Karpas-422 (cell line): ENCODE measurements at regions not wholly inside any gene's neighbourhood (a gene's known extent, or its start where the extent isn't known, plus 50 kb on each side); places are given as distances from the start of the nearest gene placed in this dataset.
A peak's percentile ranks its signal among the peaks of the same experiment; 100 is the strongest.
"Not testable (repeated sequence)": the region's sequence is repeated elsewhere in the genome, so short reads cannot be mapped to it uniquely, and the experiment has no call there.

Experiments used
- DNase-seq: peaks from one replicate; pipeline ENCODE4 v3.0.0-alpha.2; 2015
- H2AFZ ChIP-seq: fragments of 200-600 bp; sonication (generic); 2 replicates; pipeline ENCODE4 v1.6.1; 2014; ENCODE audit warnings: antibody characterized with exemption, low read length, mixed read lengths
- H3K27ac ChIP-seq: fragments of 200-600 bp; sonication (generic); 2 replicates; pipeline ENCODE4 v1.5.1; 2014; ENCODE audit warnings: mild to moderate bottlenecking, low read length, moderate library complexity
- H3K27me3 ChIP-seq: fragments of 200-600 bp; sonication (generic); 2 replicates; pipeline ENCODE4 v1.6.1; 2014; ENCODE audit warnings: low read length, mixed read lengths
- H3K36me3 ChIP-seq: fragments of 200-600 bp; sonication (generic); 2 replicates; pipeline ENCODE4 v1.6.1; 2014; ENCODE audit warnings: low read length, mixed read lengths; ENCODE audit not compliant: insufficient read depth
- H3K4me1 ChIP-seq: fragments of 200-600 bp; sonication (generic); 2 replicates; pipeline ENCODE4 v1.6.1; 2014; ENCODE audit warnings: mild to moderate bottlenecking, low read length, mixed read lengths
- H3K4me2 ChIP-seq: fragments of 200-600 bp; sonication (generic); 2 replicates; pipeline ENCODE4 v1.6.1; 2014; ENCODE audit warnings: low read length, low read depth, mild to moderate bottlenecking; ENCODE audit not compliant: poor library complexity, severe bottlenecking
- H3K4me3 ChIP-seq: fragments of 200-600 bp; sonication (generic); 2 replicates; pipeline ENCODE4 v1.5.1; 2014; ENCODE audit warnings: mild to moderate bottlenecking, antibody characterized with exemption, low read length, mixed read lengths
- H3K79me2 ChIP-seq: fragments of 200-600 bp; sonication (generic); 2 replicates; pipeline ENCODE4 v1.6.1; 2014; ENCODE audit warnings: mild to moderate bottlenecking, low read length, mixed read lengths
- H3K9ac ChIP-seq: fragments of 200-600 bp; sonication (generic); 2 replicates; pipeline ENCODE4 v1.6.0; 2014; ENCODE audit warnings: low read length
- H3K9me2 ChIP-seq: fragments of 200-600 bp; sonication (generic), shearing (Covaris generic); replicated peaks from 2 replicates; pipeline ENCODE4 v1.6.0; 2014; ENCODE audit warnings: mild to moderate bottlenecking, low read length, moderate library complexity; ENCODE audit not compliant: insufficient read depth
- H3K9me3 ChIP-seq: fragments of 300-700, 200-600 bp; sonication (generic); 2 replicates; pipeline ENCODE4 v1.6.1; 2014; ENCODE audit warnings: low read length, mixed read lengths
- H4K20me1 ChIP-seq: fragments of 200-600 bp; sonication (generic); 2 replicates; pipeline ENCODE4 v1.6.1; 2014; ENCODE audit warnings: mild to moderate bottlenecking, antibody characterized with exemption, low read length, low read depth; ENCODE audit not compliant: insufficient read depth

- no peak overlapping the region for H3K4me3 ChIP-seq
- H3K27ac ChIP-seq, result no peak overlapping the region
- no peak for DNase-seq
- no peaks in the 10 kb centered on the region for H3K9me3 ChIP-seq
- H3K4me2 ChIP-seq, result no peak overlapping the region
- H3K9ac ChIP-seq, result no peak overlapping the region
- peaks cover 7% of the 10 kb centered on the region for H3K4me1 ChIP-seq
- H3K79me2 ChIP-seq, result no peaks in the 10 kb centered on the region
- H3K36me3 ChIP-seq, result no peaks in the 10 kb centered on the region
- no peak overlapping the region for H2AFZ ChIP-seq
- H3K27me3 ChIP-seq, result no peaks in the 10 kb centered on the region
- no peaks in the 10 kb centered on the region for H4K20me1 ChIP-seq
- H3K9me2 ChIP-seq, result no peaks in the 10 kb centered on the region
Observed at GRCh38 chr1:219088778-219089557, 84.7 kb upstream of the LYPLAL1 start.

DNA sequence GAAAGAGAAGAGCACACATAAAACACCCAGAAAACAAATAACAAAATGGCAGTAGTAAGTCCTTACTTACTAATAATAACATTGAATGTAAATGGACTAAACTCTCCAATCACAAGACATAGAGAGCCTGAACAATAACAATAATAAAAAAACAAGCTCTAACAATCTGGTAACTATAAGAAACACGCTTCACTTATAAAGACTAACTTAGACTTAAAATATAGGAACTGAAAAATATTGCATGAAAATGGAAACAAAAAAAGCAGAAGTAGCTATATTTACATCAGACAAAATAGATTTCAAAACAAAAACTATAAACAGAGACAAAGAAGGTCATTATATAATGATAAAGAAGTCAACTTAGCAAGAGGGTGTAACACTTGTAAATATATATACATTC is 83.1 kb upstream of the LYPLAL1 start:
- H2AFZ ChIP-seq, result no peak overlapping the region

DNA sequence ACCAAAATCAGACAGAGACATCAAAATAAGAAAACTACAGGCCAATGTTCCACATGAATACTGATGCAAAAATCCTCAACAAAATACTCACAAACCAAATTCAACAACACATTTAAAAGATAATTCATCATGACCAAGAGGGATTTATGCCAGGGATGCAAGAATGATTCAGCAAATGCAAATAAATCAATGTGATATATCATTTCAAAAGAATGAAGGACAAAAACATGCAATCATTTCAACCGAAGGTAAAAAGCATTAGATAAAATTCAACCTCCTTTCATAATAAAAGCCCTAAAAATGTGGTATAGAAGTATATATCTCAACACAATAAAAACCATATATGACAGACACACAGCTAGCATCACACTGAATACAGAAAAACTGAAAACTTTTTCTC is 81.5 kb upstream of the LYPLAL1 start:
- no peak overlapping the region for H2AFZ ChIP-seq
- no peaks in the 10 kb centered on the region for H4K20me1 ChIP-seq
- no peak overlapping the region for H3K4me3 ChIP-seq
- no peaks in the 10 kb centered on the region for H3K79me2 ChIP-seq
- H3K4me1 ChIP-seq, result peaks cover 7% of the 10 kb centered on the region
- H3K36me3 ChIP-seq, result no peaks in the 10 kb centered on the region
- no peaks in the 10 kb centered on the region for H3K27me3 ChIP-seq
- no peaks in the 10 kb centered on the region for H3K9me3 ChIP-seq
- H3K9me2 ChIP-seq, result no peaks in the 10 kb centered on the region; the same call in 1 of the 2 replicates
- DNase-seq, result no peak
- no peak overlapping the region for H3K9ac ChIP-seq
- H3K4me2 ChIP-seq, result no peak overlapping the region
- no peak overlapping the region for H3K27ac ChIP-seq

More for the DNA sequence above, 83.1 kb upstream of the LYPLAL1 start:
- H3K27ac ChIP-seq, result no peak overlapping the region
- peak; percentile 45 for DNase-seq
- no peaks in the 10 kb centered on the region for H4K20me1 ChIP-seq
- no peaks in the 10 kb centered on the region for H3K36me3 ChIP-seq
- H3K9ac ChIP-seq, result no peak overlapping the region
- H3K4me1 ChIP-seq, result peaks cover 7% of the 10 kb centered on the region
- no peaks in the 10 kb centered on the region for H3K27me3 ChIP-seq
- no peaks in the 10 kb centered on the region; the same call in 1 of the 2 replicates for H3K9me2 ChIP-seq
- H3K79me2 ChIP-seq, result no peaks in the 10 kb centered on the region
- H3K9me3 ChIP-seq, result no peaks in the 10 kb centered on the region
- no peak overlapping the region for H3K4me2 ChIP-seq
- no peak overlapping the region for H3K4me3 ChIP-seq

GRCh38 chr1:219099307-219099706 is 74.4 kb upstream of the LYPLAL1 start:
- no peak overlapping the region for H3K4me3 ChIP-seq
- H4K20me1 ChIP-seq, result no peaks in the 10 kb centered on the region
- no peak overlapping the region for H3K9ac ChIP-seq
- H3K4me1 ChIP-seq, result no peaks in the 10 kb centered on the region
- no peak overlapping the region for H2AFZ ChIP-seq
- H3K27ac ChIP-seq, result no peak overlapping the region
- H3K27me3 ChIP-seq, result no peaks in the 10 kb centered on the region
- H3K4me2 ChIP-seq, result no peak overlapping the region
- no peaks in the 10 kb centered on the region; the same call in 1 of the 2 replicates for H3K9me2 ChIP-seq
- no peak for DNase-seq
- H3K79me2 ChIP-seq, result no peaks in the 10 kb centered on the region
- H3K9me3 ChIP-seq, result no peaks in the 10 kb centered on the region
- no peaks in the 10 kb centered on the region for H3K36me3 ChIP-seq

DNA sequence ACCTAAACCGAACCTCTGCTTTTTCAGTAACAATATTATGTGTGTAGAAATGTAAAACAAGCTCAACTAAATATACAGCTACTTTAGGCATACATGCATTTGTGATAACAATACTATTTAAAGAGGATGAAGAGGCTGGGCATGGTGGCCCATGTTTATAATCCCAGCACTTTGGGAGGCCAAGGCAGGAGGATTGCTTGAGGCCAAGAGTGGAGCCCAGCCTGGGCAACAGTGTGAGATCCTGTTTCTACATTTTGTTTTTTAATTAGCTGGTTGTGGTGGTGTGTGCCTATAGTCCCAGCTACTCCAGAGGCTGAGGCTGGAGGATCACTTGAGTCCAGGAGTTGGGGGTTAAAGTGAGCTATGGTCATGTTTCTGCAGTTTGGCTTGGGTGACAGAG is 73.6 kb upstream of the LYPLAL1 start:
- Histone ChIP-seq H3K9ac (no peak overlapping the region), H3K36me3 (no peaks in the 10 kb centered on the region), H3K9me2 (no peaks in the 10 kb centered on the region), H3K4me1 (no peaks in the 10 kb centered on the region), H3K9me3 (no peaks in the 10 kb centered on the region), H2AFZ (no peak overlapping the region), H3K4me3 (no peak overlapping the region), H3K79me2 (no peaks in the 10 kb centered on the region), H4K20me1 (no peaks in the 10 kb centered on the region), H3K4me2 (no peak overlapping the region), H3K27me3 (no peaks in the 10 kb centered on the region), H3K27ac (no peak overlapping the region)
- no peak for DNase-seq

GRCh38 chr1:219102466-219102865 is 71.2 kb upstream of the LYPLAL1 start:
- not testable (repeated sequence) for H2AFZ ChIP-seq, H3K36me3 ChIP-seq, H3K27ac ChIP-seq, H3K79me2 ChIP-seq, H3K4me2 ChIP-seq, H3K9ac ChIP-seq, H3K9me3 ChIP-seq, DNase-seq, H3K9me2 ChIP-seq, H3K4me1 ChIP-seq, H4K20me1 ChIP-seq, H3K27me3 ChIP-seq, H3K4me3 ChIP-seq

DNA sequence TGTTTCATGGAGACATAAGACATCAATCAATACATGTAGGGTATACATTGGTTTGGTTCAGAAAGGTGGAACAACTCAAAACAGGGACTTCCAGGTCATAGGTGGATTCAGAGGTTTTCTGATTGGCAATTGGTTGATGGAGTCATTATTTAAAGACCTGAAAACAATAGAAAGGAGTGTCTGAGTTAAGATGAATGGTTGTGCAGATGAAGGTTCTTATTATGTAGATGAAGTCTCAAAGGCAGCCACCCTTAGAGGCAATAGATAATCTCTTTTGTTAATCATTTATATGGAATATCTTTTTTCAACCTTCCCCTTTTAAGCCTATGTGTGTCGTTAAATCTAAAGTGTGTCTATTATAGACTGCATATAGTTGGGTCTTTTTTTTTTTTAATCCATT is 67.8 kb upstream of the LYPLAL1 start:
- H3K4me3 ChIP-seq, result no peak overlapping the region
- no peaks in the 10 kb centered on the region for H4K20me1 ChIP-seq
- no peaks in the 10 kb centered on the region for H3K79me2 ChIP-seq
- DNase-seq, result no peak
- no peak overlapping the region for H3K4me2 ChIP-seq
- no peak overlapping the region for H2AFZ ChIP-seq
- H3K9me2 ChIP-seq, result no peaks in the 10 kb centered on the region
- peaks cover 13% of the 10 kb centered on the region for H3K4me1 ChIP-seq
- no peak overlapping the region for H3K9ac ChIP-seq
- H3K27me3 ChIP-seq, result no peaks in the 10 kb centered on the region
- no peaks in the 10 kb centered on the region for H3K36me3 ChIP-seq
- H3K27ac ChIP-seq, result no peak overlapping the region
- no peaks in the 10 kb centered on the region for H3K9me3 ChIP-seq

GRCh38 chr1:219109424-219110018 is 64.2 kb upstream of the LYPLAL1 start:
- Histone ChIP-seq H3K27me3 (0 out of 2 replicates have a peak, but pooled peaks cover 2% of the 10 kb centered on the region), H3K4me3 (no peak overlapping the region), H3K4me2 (peak overlapping the region; percentile 41), H3K9me2 (no peaks in the 10 kb centered on the region), H3K9me3 (peaks cover 3% of the 10 kb centered on the region; the same call in 1 of the 2 replicates), H3K27ac (no peak overlapping the region), H2AFZ (no peak overlapping the region), H3K36me3 (no peaks in the 10 kb centered on the region), H3K9ac (no peak overlapping the region), H4K20me1 (no peaks in the 10 kb centered on the region), H3K4me1 (peaks cover 13% of the 10 kb centered on the region), H3K79me2 (no peaks in the 10 kb centered on the region)
- DNase-seq, result no peak
